ENCODE measurements at regions not wholly inside any gene's neighbourhood (a gene's known extent, or its start where the extent isn't known, plus 50 kb on each side); places are given as distances from the start of the nearest gene placed in this dataset.

DNA sequence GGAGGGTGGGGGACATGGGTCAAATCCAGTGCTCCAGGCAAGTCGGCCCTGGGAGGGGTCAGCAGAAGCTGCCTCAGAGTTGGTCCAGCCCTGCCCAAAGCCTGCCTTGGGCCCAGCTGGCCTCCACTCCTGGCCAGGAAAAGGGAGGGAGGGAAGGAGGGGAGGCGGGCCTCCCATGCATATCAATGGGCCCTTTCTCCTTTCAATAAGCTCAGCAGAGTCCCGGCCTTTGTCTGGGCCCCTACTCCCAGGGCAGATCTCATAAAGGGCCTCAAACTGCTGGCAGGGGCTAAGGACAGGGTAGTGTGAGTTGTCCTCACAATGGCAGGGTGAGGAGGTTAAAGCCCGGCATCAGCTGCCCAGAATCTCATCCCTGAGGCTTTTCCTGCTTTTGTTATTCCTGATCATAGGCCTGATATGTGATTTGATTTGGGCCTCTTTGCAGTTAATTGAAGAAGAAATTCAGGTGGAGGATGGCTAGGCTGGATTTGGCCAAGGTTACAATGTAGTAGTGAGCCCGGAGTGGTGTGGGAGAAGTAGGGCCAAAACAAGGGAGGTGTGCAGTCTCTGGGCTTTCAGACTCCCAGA, 121.1 kb upstream of the ATP6AP2 start:
- H2AFZ ChIP-seq (ENCODE audit: low read depth, low read length): no peak overlapping the region
- no peaks in the 10 kb centered on the region for H3K9me2 ChIP-seq (ENCODE audit: insufficient read depth, low read length)
- H3K79me2 ChIP-seq (replicated peaks; ENCODE audit: insufficient read depth, low read length): no peaks in the 10 kb centered on the region
- H3K27ac ChIP-seq (ENCODE audit: low read length): no peak overlapping the region
- no peaks in the 10 kb centered on the region for H3F3A ChIP-seq (ENCODE audit: insufficient read depth, low read length, poor library complexity, severe bottlenecking)
- no peaks in the 10 kb centered on the region for H3K9me3 ChIP-seq (ENCODE audit: low read length)
- no peak for TF ChIP-seq TAF1 (IDR thresholded peaks at IDR 0.05; ENCODE audit: low read depth)
- no peak overlapping the region for H3K4me2 ChIP-seq (ENCODE audit: low read length)
- H3K4me3 ChIP-seq (ENCODE audit: low read length): no peak overlapping the region
- H3K36me3 ChIP-seq (ENCODE audit: insufficient read depth, low read length): no peaks in the 10 kb centered on the region
- no peaks in the 10 kb centered on the region for H3K27me3 ChIP-seq (ENCODE audit: insufficient read depth, low read depth, low read length)
- no peak overlapping the region for H3K9ac ChIP-seq (ENCODE audit: low read length)
- no peaks in the 10 kb centered on the region for H4K20me1 ChIP-seq (ENCODE audit: insufficient read depth)

DNA sequence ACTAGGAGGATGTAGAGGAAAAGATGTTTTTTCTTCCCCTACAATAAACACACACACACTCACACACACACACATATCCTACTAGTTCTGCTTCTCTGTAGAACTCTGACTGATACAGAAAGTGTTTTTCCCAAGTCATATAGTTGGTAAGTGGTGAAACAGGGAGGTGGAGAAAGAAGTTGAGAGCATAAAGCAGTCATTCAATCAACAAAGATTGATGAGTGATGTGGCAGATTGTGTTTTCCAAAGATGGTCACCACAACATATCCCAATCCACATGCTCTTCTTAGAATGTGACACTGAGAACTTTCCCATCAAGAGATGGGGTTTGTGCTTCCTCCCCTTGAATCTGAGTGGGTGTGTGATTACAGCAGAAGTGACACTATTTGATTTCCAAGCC, 123.4 kb upstream of the ATP6AP2 start:
- Histone ChIP-seq H3K9me2 (ENCODE audit: insufficient read depth, low read length) (no peaks in the 10 kb centered on the region), H3K36me3 (ENCODE audit: insufficient read depth, low read length) (no peaks in the 10 kb centered on the region), H3K9ac (ENCODE audit: low read length) (no peak overlapping the region), H3K27ac (ENCODE audit: low read length) (no peak overlapping the region), H3K79me2 (replicated peaks; ENCODE audit: insufficient read depth, low read length) (no peaks in the 10 kb centered on the region), H3K4me2 (ENCODE audit: low read length) (no peak overlapping the region), H4K20me1 (ENCODE audit: insufficient read depth) (no peaks in the 10 kb centered on the region), H2AFZ (ENCODE audit: low read depth, low read length) (no peak overlapping the region), H3F3A (ENCODE audit: insufficient read depth, low read length, poor library complexity, severe bottlenecking) (no peaks in the 10 kb centered on the region), H3K4me3 (ENCODE audit: low read length) (no peak overlapping the region), H3K9me3 (ENCODE audit: low read length) (no peaks in the 10 kb centered on the region), H3K27me3 (ENCODE audit: insufficient read depth, low read depth, low read length) (no peaks in the 10 kb centered on the region)
- TF ChIP-seq, protein P1, sequence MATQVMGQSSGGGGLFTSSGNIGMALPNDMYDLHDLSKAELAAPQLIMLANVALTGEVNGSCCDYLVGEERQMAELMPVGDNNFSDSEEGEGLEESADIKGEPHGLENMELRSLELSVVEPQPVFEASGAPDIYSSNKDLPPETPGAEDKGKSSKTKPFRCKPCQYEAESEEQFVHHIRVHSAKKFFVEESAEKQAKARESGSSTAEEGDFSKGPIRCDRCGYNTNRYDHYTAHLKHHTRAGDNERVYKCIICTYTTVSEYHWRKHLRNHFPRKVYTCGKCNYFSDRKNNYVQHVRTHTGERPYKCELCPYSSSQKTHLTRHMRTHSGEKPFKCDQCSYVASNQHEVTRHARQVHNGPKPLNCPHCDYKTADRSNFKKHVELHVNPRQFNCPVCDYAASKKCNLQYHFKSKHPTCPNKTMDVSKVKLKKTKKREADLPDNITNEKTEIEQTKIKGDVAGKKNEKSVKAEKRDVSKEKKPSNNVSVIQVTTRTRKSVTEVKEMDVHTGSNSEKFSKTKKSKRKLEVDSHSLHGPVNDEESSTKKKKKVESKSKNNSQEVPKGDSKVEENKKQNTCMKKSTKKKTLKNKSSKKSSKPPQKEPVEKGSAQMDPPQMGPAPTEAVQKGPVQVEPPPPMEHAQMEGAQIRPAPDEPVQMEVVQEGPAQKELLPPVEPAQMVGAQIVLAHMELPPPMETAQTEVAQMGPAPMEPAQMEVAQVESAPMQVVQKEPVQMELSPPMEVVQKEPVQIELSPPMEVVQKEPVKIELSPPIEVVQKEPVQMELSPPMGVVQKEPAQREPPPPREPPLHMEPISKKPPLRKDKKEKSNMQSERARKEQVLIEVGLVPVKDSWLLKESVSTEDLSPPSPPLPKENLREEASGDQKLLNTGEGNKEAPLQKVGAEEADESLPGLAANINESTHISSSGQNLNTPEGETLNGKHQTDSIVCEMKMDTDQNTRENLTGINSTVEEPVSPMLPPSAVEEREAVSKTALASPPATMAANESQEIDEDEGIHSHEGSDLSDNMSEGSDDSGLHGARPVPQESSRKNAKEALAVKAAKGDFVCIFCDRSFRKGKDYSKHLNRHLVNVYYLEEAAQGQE (IDR thresholded peaks at IDR 0.05; ENCODE audit: borderline replicate concordance): no peak
- no peak for TF ChIP-seq POLR2AphosphoS5 (IDR thresholded peaks at IDR 0.05)
- no peak for TF ChIP-seq RAD21 (conservative IDR thresholded peaks at IDR 0.05)
- TF ChIP-seq, protein P2, sequence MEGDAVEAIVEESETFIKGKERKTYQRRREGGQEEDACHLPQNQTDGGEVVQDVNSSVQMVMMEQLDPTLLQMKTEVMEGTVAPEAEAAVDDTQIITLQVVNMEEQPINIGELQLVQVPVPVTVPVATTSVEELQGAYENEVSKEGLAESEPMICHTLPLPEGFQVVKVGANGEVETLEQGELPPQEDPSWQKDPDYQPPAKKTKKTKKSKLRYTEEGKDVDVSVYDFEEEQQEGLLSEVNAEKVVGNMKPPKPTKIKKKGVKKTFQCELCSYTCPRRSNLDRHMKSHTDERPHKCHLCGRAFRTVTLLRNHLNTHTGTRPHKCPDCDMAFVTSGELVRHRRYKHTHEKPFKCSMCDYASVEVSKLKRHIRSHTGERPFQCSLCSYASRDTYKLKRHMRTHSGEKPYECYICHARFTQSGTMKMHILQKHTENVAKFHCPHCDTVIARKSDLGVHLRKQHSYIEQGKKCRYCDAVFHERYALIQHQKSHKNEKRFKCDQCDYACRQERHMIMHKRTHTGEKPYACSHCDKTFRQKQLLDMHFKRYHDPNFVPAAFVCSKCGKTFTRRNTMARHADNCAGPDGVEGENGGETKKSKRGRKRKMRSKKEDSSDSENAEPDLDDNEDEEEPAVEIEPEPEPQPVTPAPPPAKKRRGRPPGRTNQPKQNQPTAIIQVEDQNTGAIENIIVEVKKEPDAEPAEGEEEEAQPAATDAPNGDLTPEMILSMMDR (IDR thresholded peaks at IDR 0.05; ENCODE audit: poor library complexity, severe bottlenecking): no peak
- TF ChIP-seq TAF1 (IDR thresholded peaks at IDR 0.05; ENCODE audit: low read depth): no peak
- TF ChIP-seq SMC3 (conservative IDR thresholded peaks at IDR 0.05; ENCODE audit: poor library complexity): no peak
- no peak for TF ChIP-seq EP300 (conservative IDR thresholded peaks at IDR 0.05; ENCODE audit: poor library complexity, severe bottlenecking)
- TF ChIP-seq MXI1 (conservative IDR thresholded peaks at IDR 0.05; ENCODE audit: poor library complexity, severe bottlenecking): no peak
- TF ChIP-seq EZH2 (IDR thresholded peaks at IDR 0.05; ENCODE audit: borderline replicate concordance, insufficient read depth, low read length, poor library complexity, severe bottlenecking): no peak

DNA sequence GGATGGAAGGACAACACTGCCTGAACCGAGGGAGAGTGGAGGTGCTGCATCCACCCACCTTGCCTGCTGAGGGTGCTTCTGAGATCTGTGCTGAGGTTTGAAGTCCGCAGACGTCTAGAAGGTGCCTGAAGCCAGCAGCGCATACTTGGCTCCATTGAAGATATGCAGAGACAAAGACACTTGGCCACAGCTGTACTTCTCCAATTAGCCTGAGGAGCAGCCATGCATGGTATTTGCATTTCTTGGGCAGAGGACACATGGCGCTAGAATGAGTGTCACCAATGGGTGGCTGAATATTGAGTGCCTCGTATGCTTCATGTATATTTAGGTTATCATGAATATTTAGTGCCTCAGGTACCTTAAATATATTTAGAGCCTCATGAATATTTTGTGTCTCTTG, 128.7 kb upstream of the ATP6AP2 start:
- Histone ChIP-seq H3F3A (ENCODE audit: insufficient read depth, low read length, poor library complexity, severe bottlenecking) (no peaks in the 10 kb centered on the region), H3K79me2 (replicated peaks; ENCODE audit: insufficient read depth, low read length) (no peaks in the 10 kb centered on the region), H2AFZ (ENCODE audit: low read depth, low read length) (no peak overlapping the region), H3K9me3 (ENCODE audit: low read length) (no peaks in the 10 kb centered on the region), H3K27me3 (ENCODE audit: insufficient read depth, low read depth, low read length) (no peaks in the 10 kb centered on the region), H3K27ac (ENCODE audit: low read length) (no peak overlapping the region), H3K36me3 (ENCODE audit: insufficient read depth, low read length) (no peaks in the 10 kb centered on the region), H4K20me1 (ENCODE audit: insufficient read depth) (no peaks in the 10 kb centered on the region), H3K4me3 (ENCODE audit: low read length) (no peak overlapping the region), H3K9me2 (ENCODE audit: insufficient read depth, low read length) (no peaks in the 10 kb centered on the region), H3K4me2 (ENCODE audit: low read length) (no peak overlapping the region), H3K9ac (ENCODE audit: low read length) (no peak overlapping the region)
- no peak for TF ChIP-seq MXI1 (conservative IDR thresholded peaks at IDR 0.05; ENCODE audit: poor library complexity, severe bottlenecking)
- no peak for TF ChIP-seq POLR2AphosphoS5 (IDR thresholded peaks at IDR 0.05)
- TF ChIP-seq EP300 (conservative IDR thresholded peaks at IDR 0.05; ENCODE audit: poor library complexity, severe bottlenecking): no peak
- no peak for TF ChIP-seq TAF1 (IDR thresholded peaks at IDR 0.05; ENCODE audit: low read depth)
- TF ChIP-seq, protein P1 (IDR thresholded peaks at IDR 0.05; ENCODE audit: borderline replicate concordance): no peak
- TF ChIP-seq, protein P2 (IDR thresholded peaks at IDR 0.05; ENCODE audit: poor library complexity, severe bottlenecking): no peak

All from neural cell (in vitro differentiated cells).